ENCODE measurements at regions not wholly inside any gene's neighbourhood (a gene's known extent, or its start where the extent isn't known, plus 50 kb on each side); places are given as distances from the start of the nearest gene placed in this dataset.

GRCh38 chr11:70851907-70852306, 400.5 kb downstream of the SHANK2 start:
- 91% methylated on average over 10 of the region's 10 CpGs for WGBS (ENCODE audit: low lambda C conversion rate, missing lambda C conversion rate)

DNA sequence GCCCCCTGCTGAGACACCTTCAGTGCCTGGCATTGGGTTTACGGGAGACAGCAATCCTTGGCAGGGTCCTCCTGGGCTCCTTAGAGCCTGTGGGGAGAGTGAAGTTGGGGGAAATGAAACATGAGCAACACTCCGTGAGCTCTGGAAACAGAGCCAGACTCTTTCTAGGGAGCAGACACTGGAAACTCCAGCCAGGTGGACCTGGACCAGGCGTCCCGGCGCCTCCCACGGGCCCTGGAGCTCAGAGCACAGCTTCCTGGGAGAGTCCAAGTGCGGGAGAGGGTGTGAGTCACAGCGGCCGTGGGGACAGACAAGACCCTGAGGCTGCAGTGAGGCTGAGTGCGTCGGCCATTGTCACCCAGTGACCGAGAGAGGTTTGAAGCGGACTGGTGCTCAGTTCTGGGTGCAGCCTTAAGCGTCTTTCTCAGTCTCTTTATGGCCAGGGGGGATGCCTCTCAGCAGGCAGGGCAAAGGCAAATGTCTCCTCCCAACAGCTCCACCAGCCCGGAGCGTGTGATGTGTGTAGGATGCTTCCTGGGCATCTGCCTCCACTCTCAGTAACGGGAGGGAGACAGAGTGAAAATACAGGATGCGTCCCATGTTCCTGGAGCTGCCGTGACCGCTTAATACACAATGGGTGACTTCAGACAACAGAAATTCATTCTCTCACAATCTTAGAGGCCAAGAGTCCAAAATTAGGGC, 399.2 kb downstream of the SHANK2 start:
- Histone ChIP-seq H3K79me2 (no peaks in the 10 kb centered on the region), H3K4me2 (no peak overlapping the region), H3K27ac (no peak overlapping the region), H3K27me3 (no peaks in the 10 kb centered on the region), H2AFZ (no peak overlapping the region), H4K20me1 (ENCODE audit: insufficient read depth, poor library complexity, severe bottlenecking) (no peaks in the 10 kb centered on the region), H3K4me1 (ENCODE audit: insufficient read depth) (no peaks in the 10 kb centered on the region), H3K9me2 (replicated peaks; ENCODE audit: insufficient read depth) (no peaks in the 10 kb centered on the region), H3K9me3 (ENCODE audit: low read depth) (no peaks in the 10 kb centered on the region), H3K4me3 (no peak overlapping the region), H3K36me3 (replicated peaks; ENCODE audit: insufficient read depth, low read depth) (no peaks in the 10 kb centered on the region)
- WGBS (ENCODE audit: low lambda C conversion rate, missing lambda C conversion rate), result 91% methylated on average over 20 of the region's 20 CpGs
- DNase-seq (ENCODE audit: low spot score), result no peak
- TF ChIP-seq EZH2phosphoT487 (IDR thresholded peaks at IDR 0.05; ENCODE audit: low read depth, severe bottlenecking, unreplicated experiment) (no peak), CTCF (IDR thresholded peaks at IDR 0.05; ENCODE audit: poor library complexity) (no peak), EZH2 (IDR thresholded peaks at IDR 0.05; ENCODE audit: borderline replicate concordance) (no peak)

More at GRCh38 chr11:70851907-70852306, 400.5 kb downstream of the SHANK2 start:
- Histone ChIP-seq H3K27me3 (no peaks in the 10 kb centered on the region), H4K20me1 (ENCODE audit: insufficient read depth, poor library complexity, severe bottlenecking) (no peaks in the 10 kb centered on the region), H3K9me2 (replicated peaks; ENCODE audit: insufficient read depth) (no peaks in the 10 kb centered on the region), H3K4me3 (no peak overlapping the region), H3K9me3 (ENCODE audit: low read depth) (no peaks in the 10 kb centered on the region), H3K4me2 (no peak overlapping the region), H2AFZ (no peak overlapping the region), H3K36me3 (replicated peaks; ENCODE audit: insufficient read depth, low read depth) (no peaks in the 10 kb centered on the region), H3K79me2 (no peaks in the 10 kb centered on the region), H3K27ac (no peak overlapping the region), H3K4me1 (ENCODE audit: insufficient read depth) (no peaks in the 10 kb centered on the region)
- TF ChIP-seq EZH2phosphoT487 (IDR thresholded peaks at IDR 0.05; ENCODE audit: low read depth, severe bottlenecking, unreplicated experiment) (no peak), EZH2 (IDR thresholded peaks at IDR 0.05; ENCODE audit: borderline replicate concordance) (no peak), CTCF (IDR thresholded peaks at IDR 0.05; ENCODE audit: poor library complexity) (no peak)
- DNase-seq (ENCODE audit: low spot score), result no peak

GRCh38 chr11:70853770-70854108, 398.6 kb downstream of the SHANK2 start:
- H3K4me2 ChIP-seq, result no peak overlapping the region
- H3K27ac ChIP-seq, result no peak overlapping the region
- no peaks in the 10 kb centered on the region for H3K27me3 ChIP-seq
- H3K9me3 ChIP-seq (ENCODE audit: low read depth), result no peaks in the 10 kb centered on the region
- no peaks in the 10 kb centered on the region for H3K4me1 ChIP-seq (ENCODE audit: insufficient read depth)
- no peak overlapping the region for H3K4me3 ChIP-seq
- no peak for DNase-seq (ENCODE audit: low spot score)
- no peaks in the 10 kb centered on the region for H4K20me1 ChIP-seq (ENCODE audit: insufficient read depth, poor library complexity, severe bottlenecking)
- no peaks in the 10 kb centered on the region for H3K79me2 ChIP-seq
- TF ChIP-seq EZH2 (IDR thresholded peaks at IDR 0.05; ENCODE audit: borderline replicate concordance) (no peak), CTCF (IDR thresholded peaks at IDR 0.05; ENCODE audit: poor library complexity) (no peak), EZH2phosphoT487 (IDR thresholded peaks at IDR 0.05; ENCODE audit: low read depth, severe bottlenecking, unreplicated experiment) (no peak)
- H3K36me3 ChIP-seq (replicated peaks; ENCODE audit: insufficient read depth, low read depth), result no peaks in the 10 kb centered on the region
- no peak overlapping the region for H2AFZ ChIP-seq
- no peaks in the 10 kb centered on the region for H3K9me2 ChIP-seq (replicated peaks; ENCODE audit: insufficient read depth)
- 79% methylated on average over 2 of the region's 2 CpGs for WGBS (ENCODE audit: low lambda C conversion rate, missing lambda C conversion rate)
